ENCODE measurements at regions not wholly inside any gene's neighbourhood (a gene's known extent, or its start where the extent isn't known, plus 50 kb on each side); places are given as distances from the start of the nearest gene placed in this dataset.

DNA sequence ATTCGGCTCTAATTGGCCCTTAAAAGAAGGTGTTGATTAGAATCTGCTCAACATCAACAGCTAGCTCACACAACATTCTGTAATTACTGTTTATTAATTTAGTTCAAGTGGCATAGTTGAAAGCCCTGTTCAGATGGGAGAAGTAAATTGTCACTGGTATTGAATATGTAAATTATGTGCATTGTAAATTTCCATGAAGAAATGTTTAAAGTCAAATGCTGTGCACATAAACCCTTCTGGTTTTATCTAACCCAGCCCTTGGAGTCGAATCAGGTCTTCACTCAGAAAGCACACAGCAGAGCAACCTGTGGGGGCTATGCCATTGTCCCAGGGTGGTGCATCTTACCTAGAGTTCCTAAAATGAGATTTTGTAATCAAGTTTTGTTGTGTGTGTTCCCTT lies 65.4 kb upstream of the LMO4 start (continued):
- no peak for TF ChIP-seq MTA1 (IDR thresholded peaks at IDR 0.05; ENCODE audit: borderline replicate concordance)
- TF ChIP-seq, protein P1, sequence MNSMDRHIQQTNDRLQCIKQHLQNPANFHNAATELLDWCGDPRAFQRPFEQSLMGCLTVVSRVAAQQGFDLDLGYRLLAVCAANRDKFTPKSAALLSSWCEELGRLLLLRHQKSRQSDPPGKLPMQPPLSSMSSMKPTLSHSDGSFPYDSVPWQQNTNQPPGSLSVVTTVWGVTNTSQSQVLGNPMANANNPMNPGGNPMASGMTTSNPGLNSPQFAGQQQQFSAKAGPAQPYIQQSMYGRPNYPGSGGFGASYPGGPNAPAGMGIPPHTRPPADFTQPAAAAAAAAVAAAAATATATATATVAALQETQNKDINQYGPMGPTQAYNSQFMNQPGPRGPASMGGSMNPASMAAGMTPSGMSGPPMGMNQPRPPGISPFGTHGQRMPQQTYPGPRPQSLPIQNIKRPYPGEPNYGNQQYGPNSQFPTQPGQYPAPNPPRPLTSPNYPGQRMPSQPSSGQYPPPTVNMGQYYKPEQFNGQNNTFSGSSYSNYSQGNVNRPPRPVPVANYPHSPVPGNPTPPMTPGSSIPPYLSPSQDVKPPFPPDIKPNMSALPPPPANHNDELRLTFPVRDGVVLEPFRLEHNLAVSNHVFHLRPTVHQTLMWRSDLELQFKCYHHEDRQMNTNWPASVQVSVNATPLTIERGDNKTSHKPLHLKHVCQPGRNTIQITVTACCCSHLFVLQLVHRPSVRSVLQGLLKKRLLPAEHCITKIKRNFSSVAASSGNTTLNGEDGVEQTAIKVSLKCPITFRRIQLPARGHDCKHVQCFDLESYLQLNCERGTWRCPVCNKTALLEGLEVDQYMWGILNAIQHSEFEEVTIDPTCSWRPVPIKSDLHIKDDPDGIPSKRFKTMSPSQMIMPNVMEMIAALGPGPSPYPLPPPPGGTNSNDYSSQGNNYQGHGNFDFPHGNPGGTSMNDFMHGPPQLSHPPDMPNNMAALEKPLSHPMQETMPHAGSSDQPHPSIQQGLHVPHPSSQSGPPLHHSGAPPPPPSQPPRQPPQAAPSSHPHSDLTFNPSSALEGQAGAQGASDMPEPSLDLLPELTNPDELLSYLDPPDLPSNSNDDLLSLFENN (IDR thresholded peaks at IDR 0.05; ENCODE audit: low read depth in 2 of 2, low read length in 2 of 2), result no peak

DNA sequence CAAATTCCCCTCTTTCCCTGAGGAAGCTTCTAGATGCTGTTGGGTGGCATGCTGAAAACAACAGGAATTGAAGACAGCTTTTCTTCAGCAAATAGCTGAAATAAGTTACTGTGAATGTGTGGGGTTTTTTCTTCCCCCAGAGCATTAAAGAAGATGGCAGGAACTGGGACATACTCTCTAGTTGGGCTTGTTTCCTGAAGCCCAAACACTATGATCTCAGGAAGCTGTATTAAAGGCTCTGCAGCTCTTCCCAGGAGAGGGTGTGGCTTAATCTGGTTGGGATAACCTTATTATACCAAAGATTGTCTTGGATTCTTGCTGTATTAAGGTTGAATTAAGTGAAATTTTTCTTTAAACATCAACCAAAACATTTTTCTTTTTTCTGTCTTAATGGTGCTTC lies 64.9 kb upstream of the LMO4 start:
- Histone ChIP-seq H3K9ac (ENCODE audit: insufficient read depth in 1 of 2, low read depth in 2 of 2, low read length in 2 of 2) (no peak overlapping the region), H3K36me3 (ENCODE audit: control insufficient read depth, insufficient read depth, low read length) (no peaks in the 10 kb centered on the region), H3K9me1 (ENCODE audit: control insufficient read depth, insufficient read depth, low read length) (no peaks in the 10 kb centered on the region), H2AFZ (ENCODE audit: low read depth, low read length) (no peak overlapping the region), H3K4me2 (ENCODE audit: insufficient read depth, low read length) (no peak overlapping the region), H3K4me1 (replicated peaks in 1 of 2; ENCODE audit: control insufficient read depth in 2 of 2, insufficient read depth in 2 of 2, low read length in 2 of 2) (no peaks in the 10 kb centered on the region), H3K4me3 (no peak overlapping the region), H3K27ac (ENCODE audit: extremely low read depth, low read depth, low read length) (no peak overlapping the region), H3K79me2 (ENCODE audit: control insufficient read depth, insufficient read depth, low read length) (no peaks in the 10 kb centered on the region), H4K20me1 (replicated peaks; ENCODE audit: control insufficient read depth, insufficient read depth, low read length) (no peaks in the 10 kb centered on the region; the same call in 1 of the 2 replicates), H3K27me3 (ENCODE audit: control insufficient read depth in 2 of 2, insufficient read depth in 2 of 2, low read length in 2 of 2) (no peaks in the 10 kb centered on the region), H3K9me3 (replicated peaks; ENCODE audit: control insufficient read depth, insufficient read depth, low read depth, low read length) (no peaks in the 10 kb centered on the region)
- BruUV-seq (replicated peaks), result no TSS peak
- ATAC-seq (no peak), DNase-seq (ENCODE audit: extremely low read depth in 1 of 4, low spot score in 3 of 4) (no peak), FAIRE-seq (no peak)
- TF ChIP-seq TGIF2 (CRISPR knock-in tag; IDR thresholded peaks at IDR 0.05) (no peak), MIER1 (IDR thresholded peaks at IDR 0.05; ENCODE audit: low read depth) (no peak), SP1 (CRISPR knock-in tag; IDR thresholded peaks at IDR 0.05) (no peak), BCL6 (CRISPR knock-in tag; IDR thresholded peaks at IDR 0.05) (no peak), SUPT5H (IDR thresholded peaks at IDR 0.05) (no peak), SETDB1 (IDR thresholded peaks at IDR 0.05; ENCODE audit: low read length) (no peak)
- in situ Hi-C loops (cut with MboI), result no loop called here
- CTCF ChIA-PET (ENCODE audit: low intra/inter-chr PET ratio), result no interaction called here
- intact Hi-C loops (cut with micrococcal nuclease), result no loop called here
- POLR2A ChIA-PET, result no interaction called here
